HG02588 (cell line): ENCODE measurements at regions not wholly inside any gene's neighbourhood (a gene's known extent, or its start where the extent isn't known, plus 50 kb on each side); places are given as distances from the start of the nearest gene placed in this dataset.

Experiments
- ATAC-seq: cut with Tn5 transposase; IDR thresholded peaks from one replicate; pipeline ENCODE4 v1.9.1; 2021; ENCODE audit warnings: mild to moderate bottlenecking, moderate library complexity; ENCODE audit not compliant: unreplicated experiment

- ATAC-seq, result no peak
These were observed 220.9 kb downstream of the GADD45G start for GRCh38 chr9:89825669-89826068.

GRCh38 chr9:89826186-89826585, 221.4 kb downstream of the GADD45G start:
- no peak for ATAC-seq

GRCh38 chr9:89829346-89829745, 224.5 kb downstream of the GADD45G start:
- ATAC-seq, result no peak

GRCh38 chr9:89835666-89836065, 230.9 kb downstream of the GADD45G start:
- ATAC-seq, result no peak

- no peak for ATAC-seq
These were observed 232.5 kb downstream of the GADD45G start for GRCh38 chr9:89837162-89837933.

GRCh38 chr9:89837934-89838310, 233.1 kb downstream of the GADD45G start:
- no peak for ATAC-seq

- no peak for ATAC-seq
These were observed 233.8 kb downstream of the GADD45G start for GRCh38 chr9:89838621-89839020.

GRCh38 chr9:89839449-89839848, 234.6 kb downstream of the GADD45G start:
- ATAC-seq, result no peak

- no peak for ATAC-seq
These were observed 235.1 kb downstream of the GADD45G start for GRCh38 chr9:89839952-89840351.

GRCh38 chr9:89841456-89841855, 236.6 kb downstream of the GADD45G start:
- ATAC-seq, result no peak

GRCh38 chr9:89842267-89842768, 237.5 kb downstream of the GADD45G start:
- ATAC-seq, result no peak

GRCh38 chr9:89843074-89843473, 238.3 kb downstream of the GADD45G start:
- no peak for ATAC-seq

- no peak for ATAC-seq
These were observed 238.8 kb downstream of the GADD45G start for GRCh38 chr9:89843591-89843990.

- no peak for ATAC-seq
These were observed 239.3 kb downstream of the GADD45G start for GRCh38 chr9:89844075-89844474.

- no peak for ATAC-seq
These were observed 239.7 kb downstream of the GADD45G start for GRCh38 chr9:89844535-89844934.

GRCh38 chr9:89845321-89845720, 240.5 kb downstream of the GADD45G start:
- ATAC-seq, result no peak

GRCh38 chr9:89845862-89846261, 241.1 kb downstream of the GADD45G start:
- ATAC-seq, result no peak

- no peak for ATAC-seq
These were observed 243.5 kb downstream of the GADD45G start for GRCh38 chr9:89848060-89849040.

GRCh38 chr9:89849096-89849495, 244.3 kb downstream of the GADD45G start:
- no peak for ATAC-seq

- no peak for ATAC-seq
These were observed 245.3 kb downstream of the GADD45G start for GRCh38 chr9:89850153-89850552.

- no peak for ATAC-seq
These were observed 246.0 kb downstream of the GADD45G start for GRCh38 chr9:89850631-89851325.
